Cerebellar nuclear complex (tissue), 1 donor: ENCODE measurements at regions not wholly inside any gene's neighbourhood (a gene's known extent, or its start where the extent isn't known, plus 50 kb on each side); places are given as distances from the start of the nearest gene placed in this dataset.

ENCODE experiments used
- DNase-seq, 2 experiments: peaks; one replicate each; lab custom pipeline; 2025; lab: John Stamatoyannopoulos, UW

DNA sequence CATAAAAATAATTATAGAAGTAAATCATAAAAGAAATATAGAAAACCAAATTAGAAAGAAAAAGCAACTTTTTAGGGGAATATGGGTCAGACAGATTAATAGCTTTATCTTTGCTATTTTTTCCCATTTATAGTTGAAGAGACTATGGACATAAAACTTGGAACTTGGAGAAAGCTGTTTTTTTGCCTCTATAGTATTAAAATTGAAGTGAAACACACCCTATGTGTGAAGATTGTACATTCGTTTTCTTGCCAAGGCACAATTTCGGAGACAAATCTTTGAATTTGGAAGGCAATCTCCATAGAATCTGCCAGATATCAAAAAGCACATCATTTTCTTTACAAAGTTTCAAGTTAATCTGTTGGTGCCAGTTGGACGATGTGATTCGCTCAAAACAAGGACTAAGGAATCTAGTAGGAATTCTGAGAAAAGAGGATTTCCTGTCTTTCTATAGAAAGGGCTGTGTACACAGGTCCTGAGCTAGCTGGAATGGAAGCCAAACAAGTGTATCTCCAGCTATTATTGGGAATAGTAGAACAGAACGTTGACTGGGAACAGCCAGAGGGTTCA lies 156.3 kb downstream of the SLC7A11 start:
- DNase-seq: no peak

DNA sequence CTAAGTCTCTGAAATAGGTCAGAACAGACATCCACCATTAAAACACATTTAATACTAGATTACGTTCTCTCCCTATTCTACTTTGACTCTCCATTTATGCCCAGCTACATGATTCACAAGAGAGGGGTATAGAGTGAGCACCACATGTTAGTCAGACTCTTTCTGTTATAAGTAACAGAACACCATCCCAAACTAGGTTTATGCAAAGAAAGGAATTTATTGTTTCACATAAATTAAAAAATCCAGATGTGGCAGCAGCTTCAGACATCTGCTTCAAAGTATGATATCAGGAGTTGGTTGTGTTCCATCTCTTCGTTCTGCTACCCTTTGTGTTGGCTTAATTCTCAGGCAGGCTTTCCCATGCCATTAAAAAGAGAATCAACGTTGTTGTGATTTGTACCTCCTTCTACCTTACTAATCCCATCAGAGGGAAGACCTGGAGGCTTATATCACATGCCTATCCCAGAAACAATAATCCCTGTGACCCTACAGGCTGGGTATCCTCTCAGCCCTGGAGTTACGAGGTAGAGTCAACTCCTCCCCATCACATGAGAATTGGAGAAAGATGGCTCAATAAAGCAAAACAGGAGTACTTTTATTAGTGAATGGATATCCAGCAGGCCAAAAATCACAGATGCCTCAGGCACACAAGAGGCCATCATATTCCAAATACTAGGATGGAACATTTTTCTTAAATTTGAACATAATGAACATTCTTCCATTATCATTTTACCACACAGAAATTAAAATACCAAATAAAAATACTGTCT lies 163.2 kb downstream of the SLC7A11 start:
- DNase-seq: no peak

DNA sequence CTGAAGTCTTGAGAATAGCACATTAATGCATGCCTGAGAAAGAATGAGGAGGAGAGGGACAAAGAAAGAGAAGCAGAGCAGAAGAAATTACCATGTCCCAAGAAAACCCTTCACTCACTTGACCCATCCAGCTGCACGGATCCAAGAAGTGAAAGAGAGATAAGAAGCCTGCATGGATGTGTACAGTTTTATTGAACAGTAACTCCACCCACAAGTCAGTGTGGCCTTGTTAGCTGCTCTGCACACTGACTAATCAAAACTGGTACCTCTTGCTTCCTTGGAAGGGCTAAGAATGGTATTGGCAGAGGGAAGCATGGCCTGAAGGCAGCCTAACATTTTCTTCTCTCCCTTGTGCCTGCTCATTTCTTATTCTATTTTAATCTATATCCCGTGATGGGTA lies 163.9 kb downstream of the SLC7A11 start:
- no peak for DNase-seq

DNA sequence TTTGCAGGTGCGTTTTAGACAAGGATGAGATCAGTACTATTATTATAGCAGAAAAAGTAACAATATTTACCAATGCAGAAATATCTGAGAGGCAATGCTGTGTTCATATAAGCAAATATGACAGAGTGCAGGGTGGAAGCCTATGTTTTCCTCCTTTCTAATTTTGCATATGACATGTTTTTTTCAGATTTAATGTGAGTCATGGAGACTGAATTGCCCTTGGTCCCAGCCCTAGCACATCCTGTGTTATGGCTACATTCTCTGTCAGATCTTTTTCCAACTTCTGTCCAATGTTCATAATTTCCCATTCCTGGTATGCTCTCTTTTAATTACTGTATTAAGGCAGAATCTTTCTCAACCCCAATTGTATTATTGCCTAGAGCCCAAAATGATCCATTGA lies 165.6 kb downstream of the SLC7A11 start:
- no peak for DNase-seq

DNA sequence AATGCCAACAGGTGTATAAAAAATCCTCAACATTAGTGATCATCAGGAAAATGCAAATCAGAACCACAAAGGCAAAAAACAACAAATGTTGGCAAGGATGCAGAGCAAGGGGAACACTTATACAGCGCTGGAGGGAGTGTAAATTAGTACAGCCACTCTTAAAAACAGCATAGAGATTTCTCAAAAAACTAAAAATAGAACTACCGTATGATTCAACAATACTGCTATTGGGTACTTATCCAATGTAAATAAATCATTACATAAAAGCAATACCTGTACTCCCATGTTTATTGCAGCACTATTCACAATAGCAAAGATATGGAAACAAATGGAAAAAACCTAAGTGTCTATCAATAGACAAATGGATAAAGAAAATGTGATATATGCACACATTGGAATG lies 171.3 kb downstream of the SLC7A11 start:
- no peak for DNase-seq

DNA sequence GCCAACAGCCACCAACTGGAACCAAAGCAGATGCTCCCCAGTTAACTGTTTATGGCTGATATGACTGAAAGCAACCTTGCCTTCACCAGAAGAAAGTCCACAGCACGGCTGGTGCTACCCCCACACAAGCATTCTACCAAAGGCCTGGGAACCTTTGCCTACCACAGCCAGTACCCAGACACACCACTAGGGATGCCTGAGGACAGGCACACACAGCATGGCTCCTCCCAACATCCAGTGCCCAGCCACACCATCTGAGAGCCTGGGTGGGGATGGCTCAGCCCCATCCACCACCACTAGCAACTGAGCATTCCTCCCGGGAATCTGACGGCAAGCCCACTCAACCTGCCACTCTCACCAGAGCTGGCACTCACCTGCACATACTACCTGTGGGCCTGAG lies 178.6 kb downstream of the SLC7A11 start:
- DNase-seq: no peak

DNA sequence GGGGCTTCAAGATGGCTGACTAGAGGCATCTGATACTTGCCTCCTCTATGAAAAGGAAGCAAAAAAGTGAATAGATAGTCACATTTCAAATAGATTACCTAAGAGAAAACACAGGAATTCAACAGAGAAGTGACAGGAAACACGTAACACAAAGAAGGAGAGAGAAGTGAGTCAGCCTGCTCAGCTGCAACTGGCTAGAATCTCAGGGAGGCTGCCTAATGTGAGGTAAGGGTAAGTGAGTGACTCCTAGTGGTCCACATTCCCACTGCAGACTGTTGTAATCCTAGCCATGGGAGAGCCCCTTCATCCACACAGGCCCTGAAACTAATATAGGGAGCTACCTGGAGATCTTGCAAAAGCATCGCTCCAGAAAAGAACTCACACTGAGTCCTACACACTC lies 179.2 kb downstream of the SLC7A11 start:
- no peak for DNase-seq

DNA sequence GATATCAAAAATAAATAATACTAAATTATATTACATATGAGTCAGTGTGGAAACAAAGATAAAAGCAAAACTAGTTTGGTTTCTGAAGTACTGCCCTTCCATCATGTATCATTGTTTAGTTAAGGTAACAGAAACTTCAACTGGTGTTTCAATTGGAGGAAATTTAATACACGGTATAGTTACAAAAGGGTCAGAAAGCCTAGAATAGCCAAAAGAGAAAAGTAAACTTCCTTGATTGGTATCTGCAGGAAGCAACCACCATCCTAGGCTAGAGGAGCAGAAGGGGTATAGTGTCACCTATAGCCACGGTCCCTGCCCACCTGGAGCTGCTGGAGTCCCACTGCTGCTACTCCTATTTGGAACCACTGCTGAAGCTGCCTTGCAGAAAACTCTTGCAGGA lies 185.6 kb downstream of the SLC7A11 start:
- no peak for DNase-seq

DNA sequence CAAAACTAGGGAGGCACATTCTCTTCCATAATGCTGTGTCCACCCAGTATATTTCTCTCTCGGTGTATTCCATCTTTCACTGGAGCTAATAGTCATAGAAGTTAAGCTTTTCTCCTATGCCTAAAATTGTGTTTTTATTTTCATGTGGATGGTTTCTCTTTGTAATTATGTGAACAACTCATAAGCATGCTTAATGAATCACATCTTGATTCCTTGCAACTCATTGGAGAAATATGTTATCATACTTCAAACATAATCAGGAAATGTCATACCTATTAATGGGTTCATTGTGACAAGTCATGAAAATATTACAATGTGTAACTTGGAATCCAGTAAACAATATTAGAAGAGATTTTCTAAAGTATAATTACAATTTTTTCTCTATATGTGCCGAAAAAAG lies 186.3 kb downstream of the SLC7A11 start:
- DNase-seq: no peak

DNA sequence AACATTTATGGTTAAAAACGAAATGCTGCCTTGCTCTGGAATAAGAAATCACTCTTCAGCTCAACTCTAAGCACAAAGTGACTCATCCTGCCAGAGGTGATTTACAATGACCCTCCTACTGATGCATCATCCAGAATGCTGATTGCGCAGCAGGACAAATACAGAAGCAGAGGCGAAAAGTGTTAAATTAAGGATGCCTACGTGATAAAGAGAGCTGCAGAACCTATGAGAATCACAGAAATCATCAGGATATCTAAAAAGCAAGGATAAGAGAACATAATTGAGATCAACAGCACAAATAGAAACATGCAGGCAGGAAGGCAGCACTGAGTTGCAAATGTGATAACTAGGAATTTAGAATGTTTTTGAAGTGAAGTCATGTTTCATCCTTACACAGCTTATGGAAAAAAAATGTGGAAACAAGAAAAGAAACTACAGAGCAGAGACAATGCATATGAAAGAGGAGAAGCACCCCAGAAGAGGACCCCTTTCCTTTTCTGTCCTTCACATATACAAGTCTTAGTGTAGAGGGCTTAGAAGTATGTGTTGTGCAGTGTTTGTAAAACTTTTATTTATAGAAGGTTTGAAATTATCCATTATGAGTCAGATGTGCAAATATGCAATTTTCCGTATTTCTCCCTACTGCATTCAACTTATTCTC lies 188.4 kb downstream of the SLC7A11 start:
- no peak for DNase-seq

DNA sequence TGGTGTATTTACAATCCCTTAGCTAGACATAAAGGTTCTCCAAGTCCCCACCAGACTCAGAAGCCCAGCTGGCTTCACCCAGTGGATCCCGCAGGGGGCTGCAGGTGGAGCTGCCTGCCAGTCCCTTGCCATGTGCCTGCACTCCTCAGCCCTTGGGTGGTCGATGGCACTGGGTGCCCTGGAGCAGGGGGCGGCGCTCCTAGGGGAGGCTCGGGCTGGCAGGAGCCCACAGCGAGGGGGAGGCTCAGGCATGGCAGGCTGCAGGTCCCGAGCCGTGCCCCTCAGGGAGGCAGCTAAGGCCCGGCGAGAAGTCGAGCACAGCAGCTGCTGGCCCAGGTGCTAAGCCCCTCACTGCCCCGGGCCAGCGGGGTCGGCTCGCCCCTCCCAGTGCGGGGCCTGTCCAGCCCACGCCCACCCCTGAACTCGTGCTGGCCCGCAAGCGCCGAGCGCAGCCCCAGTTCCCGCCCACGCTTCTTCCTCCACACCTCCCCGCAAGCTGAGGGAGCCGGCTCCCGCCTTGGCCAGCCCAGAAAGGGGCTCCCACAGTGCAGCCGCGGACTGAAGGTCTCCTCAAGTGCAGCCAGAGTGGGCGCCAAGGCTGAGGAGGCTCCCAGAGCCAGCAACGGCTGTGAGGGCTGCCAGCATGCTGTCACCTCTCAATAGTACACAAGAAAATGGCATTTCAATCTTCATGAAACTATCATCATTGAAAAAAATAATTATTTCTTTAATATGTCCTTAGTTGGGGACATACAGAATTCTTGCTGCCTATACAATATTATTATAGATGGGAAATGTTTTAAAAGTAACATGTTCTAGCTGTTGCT lies 189.1 kb downstream of the SLC7A11 start:
- DNase-seq: no peak

DNA sequence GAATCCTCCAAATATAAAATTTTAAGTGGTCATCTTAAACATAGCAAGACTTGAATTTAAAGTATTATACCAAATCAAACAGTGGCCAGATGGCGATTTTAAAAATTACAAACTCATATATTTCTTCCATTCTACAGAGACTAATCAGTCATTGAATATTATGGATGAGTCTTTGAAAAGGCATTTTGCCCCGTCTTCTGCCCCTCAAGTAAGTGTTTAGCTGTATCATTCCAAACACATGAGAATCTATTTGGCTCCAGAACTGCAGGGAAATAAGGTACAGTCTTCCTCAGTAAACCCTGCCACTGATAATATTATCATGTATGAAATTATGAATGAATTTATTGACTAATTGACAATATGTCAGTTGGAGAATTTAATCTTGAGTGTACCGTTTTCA lies 191.0 kb downstream of the SLC7A11 start:
- no peak for DNase-seq

DNA sequence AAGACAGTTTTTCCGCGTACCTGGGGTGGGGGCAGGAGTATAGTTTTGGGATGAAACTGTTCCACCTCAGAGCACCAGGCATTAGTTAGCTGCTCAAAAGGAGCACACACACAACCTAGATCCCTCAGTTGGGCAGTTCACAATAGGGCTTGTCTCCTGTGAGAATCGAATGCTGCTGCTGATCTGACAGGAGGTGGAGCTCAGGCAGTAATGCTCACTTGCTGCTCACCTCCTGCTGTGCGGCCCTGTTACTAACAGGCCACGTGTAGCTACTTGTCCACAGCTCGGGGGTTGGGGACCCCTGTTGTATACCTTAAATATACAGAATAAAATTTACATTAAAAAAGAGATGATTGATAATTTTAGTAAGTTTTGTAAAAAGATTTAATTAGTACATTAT lies 191.5 kb downstream of the SLC7A11 start:
- no peak for DNase-seq

DNA sequence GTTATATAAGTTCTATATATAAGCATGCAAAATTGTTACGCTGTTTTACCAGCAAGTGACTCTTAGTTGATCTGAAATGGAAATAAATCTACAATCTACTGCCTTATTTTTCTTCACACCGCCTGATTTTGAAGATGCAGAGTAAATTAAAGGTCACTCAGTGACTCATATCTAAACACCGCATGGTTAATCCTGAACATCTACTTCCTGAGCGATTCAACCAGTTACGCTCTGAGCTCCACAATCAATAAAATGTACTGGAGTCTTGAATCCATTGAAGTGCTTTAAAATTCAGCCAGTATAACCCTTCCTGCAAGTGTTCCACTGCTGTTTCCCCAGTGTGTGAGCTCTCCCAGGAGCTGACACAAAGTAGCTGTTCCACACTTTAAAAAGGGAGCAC lies 192.8 kb downstream of the SLC7A11 start:
- DNase-seq: no peak

DNA sequence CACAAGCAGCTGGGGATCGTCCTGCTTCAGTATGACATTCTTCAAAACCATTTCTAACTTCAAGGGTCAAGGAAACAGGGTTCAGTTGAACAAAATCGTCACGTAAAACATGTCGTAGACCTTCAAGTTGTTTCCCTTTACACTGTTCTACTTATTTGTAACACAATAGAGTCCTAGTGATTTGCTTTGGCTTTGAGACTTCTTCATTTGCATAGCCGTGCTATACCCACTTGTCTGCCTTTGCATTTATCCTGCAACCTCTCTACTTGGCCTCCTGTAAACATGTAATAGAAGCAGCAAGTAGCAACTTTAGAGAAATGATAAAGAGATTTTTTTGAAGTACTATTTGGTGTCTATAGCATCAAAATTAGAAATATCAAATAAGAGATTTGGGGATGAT lies 194.9 kb downstream of the SLC7A11 start:
- no peak for DNase-seq

DNA sequence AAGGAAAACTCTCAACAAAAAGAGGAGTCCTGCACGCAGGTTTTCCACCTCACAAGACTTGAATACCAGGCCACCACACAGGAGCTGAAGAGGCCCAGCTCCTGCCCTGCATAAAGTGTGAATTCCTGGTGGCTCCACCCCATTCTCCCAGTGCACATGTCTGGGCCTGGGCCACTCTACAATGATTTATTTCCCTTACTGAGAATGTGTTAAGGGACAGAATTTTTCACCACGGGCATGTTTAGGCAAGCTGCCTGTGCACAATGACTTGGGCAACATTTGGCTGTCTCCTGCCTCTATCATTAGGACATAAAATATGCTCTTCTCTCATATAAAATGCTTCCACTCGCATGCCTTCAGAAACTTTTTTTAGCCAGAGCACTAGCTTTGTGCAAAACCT lies 197.1 kb downstream of the SLC7A11 start:
- DNase-seq: no peak

DNA sequence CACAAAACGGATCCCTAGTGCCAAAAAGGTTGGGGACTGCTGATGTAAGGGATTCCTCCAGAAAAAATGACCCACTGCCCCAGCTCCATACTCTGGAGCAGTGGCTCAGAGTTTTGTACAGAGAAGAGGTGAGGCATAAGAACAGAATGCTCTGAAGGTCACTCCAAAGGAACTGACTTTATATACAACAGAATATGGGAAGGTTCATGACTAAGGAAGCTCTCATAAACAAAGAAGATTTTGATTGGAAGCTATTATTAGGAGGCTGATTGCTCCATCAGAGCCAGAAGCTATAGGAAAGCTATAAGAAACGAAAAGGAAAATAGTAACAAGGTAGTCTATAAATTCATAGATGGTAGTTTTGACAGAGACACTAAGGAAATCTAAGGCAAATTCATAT lies 203.1 kb downstream of the SLC7A11 start:
- no peak for DNase-seq

DNA sequence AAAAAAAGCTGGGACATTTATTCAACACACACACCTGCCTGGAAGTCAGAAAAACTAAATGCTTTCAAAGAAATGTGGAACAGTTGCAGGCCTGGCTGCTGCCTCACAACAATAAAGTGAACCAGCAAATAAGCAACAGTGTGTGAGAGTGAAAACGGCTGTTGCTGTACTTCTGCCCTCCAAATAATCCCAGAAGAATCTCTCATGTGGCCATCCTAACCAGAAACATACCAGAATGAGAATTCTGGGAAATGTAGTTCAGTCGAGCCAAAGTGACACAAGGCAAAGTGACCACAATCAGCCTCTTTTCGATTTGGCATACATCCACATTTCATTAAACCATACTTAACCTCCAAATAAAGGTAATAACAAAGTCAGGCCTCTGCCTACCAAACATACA lies 204.5 kb downstream of the SLC7A11 start:
- DNase-seq: no peak

DNA sequence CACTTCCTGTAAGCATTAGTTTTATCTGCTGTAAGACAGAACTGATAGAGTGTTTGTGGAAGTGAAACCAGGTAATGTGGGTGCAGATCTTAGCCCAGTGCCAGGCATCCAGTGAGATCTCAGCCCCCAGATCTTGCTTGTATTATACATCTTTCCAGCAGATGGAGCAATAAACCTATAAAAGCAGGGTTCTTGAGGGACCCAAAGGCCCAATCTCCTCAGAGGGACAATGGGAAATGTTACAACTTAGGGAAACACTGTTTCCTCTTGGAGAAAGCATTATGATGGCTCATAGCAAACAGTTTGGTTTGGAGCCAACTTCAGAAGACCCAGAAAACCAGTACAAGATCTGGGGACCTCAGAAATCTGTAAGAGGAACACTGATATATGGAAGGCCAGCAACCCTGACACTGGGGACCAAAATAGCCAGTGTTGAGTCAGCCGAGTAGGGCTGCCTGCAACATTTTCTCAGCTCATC lies 206.3 kb downstream of the SLC7A11 start:
- no peak for DNase-seq

DNA sequence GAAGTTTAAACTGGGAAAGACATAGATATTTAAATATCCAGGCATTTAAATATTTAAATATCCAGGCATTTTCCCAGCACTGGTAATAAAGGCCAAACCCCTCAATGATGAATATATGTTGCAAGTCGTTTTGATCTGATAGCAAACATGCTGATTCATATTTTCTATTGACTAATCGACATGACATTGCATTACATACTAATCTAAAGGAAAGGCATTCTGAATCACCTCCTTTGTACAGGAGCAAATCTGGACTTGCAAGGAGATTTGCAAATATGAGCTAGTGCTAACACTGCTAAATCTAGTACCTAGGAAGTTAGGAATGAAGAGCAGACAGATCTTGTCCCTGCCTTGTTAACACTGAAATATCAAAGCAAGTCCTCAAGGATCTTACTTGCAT lies 207.3 kb downstream of the SLC7A11 start:
- DNase-seq: no peak

DNA sequence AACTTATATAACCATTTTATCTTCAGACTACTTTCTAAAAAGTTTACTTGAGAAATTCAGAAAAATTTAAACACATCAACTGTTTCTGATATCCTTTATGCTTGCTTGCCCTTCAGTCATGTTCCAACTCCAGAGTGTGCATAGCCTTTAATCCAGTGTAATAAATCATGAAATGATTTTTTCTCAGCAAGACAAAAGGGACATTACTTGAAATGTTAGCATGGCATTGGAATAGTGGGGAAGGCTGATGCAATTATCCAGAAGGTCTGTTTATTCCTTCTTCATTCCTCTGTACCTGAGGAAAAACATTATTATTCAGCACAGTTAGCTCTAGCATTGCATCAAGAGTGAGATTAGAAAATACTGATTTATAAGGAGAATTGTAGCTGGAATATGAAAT lies 209.9 kb downstream of the SLC7A11 start:
- DNase-seq: no peak

DNA sequence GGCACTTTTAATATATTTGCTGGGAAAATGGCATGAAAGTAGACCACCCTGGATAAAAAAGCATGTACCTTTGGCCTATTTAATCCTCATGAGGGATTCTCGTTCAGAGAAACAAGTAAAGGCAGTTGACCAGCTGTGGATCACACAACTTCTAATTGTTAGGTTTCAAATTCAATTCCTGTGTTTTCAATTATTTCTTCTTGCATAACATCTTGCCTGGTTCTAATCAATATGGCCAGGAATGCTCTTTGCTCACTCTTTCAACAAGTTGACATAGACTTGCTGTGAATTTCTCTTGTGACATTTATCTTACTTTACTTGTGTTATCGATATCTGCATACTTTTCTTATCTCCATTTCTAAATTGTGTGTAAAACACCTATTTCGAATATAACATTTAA lies 211.8 kb downstream of the SLC7A11 start:
- DNase-seq: no peak

DNA sequence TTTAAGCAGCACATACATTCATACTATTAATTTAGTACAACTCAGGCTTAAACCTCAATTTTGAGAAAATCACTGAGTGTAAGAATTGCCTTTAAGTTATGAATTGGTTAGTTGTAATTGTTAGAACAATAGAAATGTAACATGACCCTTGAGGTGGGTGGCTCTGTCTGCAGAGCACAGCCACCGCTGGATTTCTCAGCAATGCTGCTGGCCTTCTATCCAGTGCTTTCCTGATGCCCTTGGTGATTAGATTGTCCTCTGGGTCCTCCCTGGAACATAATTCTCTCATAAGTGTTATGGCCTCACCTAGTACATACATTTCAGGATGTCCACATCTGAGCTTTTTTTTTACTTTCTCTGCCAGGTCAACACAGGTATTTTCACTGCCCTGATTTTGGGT lies 213.2 kb downstream of the SLC7A11 start:
- no peak for DNase-seq
